ENCODE measurements at regions not wholly inside any gene's neighbourhood (a gene's known extent, or its start where the extent isn't known, plus 50 kb on each side); places are given as distances from the start of the nearest gene placed in this dataset.

DNA sequence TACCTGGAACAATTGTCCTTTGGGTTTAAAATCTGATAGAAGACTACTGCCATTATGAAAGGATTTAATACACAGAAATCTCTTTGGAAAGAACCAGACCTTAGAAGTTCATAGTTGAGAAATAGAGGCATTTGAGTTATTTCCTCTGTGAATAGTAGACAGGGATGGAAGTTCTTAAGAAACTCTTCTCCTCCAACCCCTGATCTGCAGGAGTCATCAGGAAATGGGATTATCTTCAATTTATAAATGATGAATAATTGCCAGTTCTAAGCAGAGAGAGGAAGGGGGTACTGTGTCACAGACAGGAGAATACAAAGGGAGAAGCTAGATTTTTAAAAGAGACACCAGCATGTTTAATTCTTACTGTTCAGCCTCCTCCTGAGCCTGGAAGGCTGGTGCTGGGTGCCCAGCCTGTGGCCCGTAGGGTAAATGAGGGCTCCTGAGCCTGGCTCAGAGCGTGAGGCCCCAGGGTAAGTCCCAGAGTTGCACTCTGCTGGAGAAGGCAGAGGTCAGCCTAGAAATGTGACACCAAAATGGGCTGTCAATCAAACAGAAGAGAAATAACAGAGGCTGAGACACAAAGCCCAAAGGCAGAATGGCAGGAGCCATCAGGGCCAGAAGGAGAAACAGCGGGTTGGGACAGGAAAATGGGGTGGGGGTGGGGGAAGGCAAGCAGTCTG, 58.2 kb upstream of the PKDCC start:
- DNase-seq (ENCODE audit: low read depth in 1 of 2, low spot score in 1 of 2) = no peak
- Histone ChIP-seq H3K27ac (replicated peaks) (no peak overlapping the region), H3K27me3 (ENCODE audit: insufficient read depth, poor library complexity, severe bottlenecking) (no peaks in the 10 kb centered on the region), H3K4me3 (replicated peaks; ENCODE audit: insufficient read depth, low read length) (no peak overlapping the region)
- TF ChIP-seq, protein P1, sequence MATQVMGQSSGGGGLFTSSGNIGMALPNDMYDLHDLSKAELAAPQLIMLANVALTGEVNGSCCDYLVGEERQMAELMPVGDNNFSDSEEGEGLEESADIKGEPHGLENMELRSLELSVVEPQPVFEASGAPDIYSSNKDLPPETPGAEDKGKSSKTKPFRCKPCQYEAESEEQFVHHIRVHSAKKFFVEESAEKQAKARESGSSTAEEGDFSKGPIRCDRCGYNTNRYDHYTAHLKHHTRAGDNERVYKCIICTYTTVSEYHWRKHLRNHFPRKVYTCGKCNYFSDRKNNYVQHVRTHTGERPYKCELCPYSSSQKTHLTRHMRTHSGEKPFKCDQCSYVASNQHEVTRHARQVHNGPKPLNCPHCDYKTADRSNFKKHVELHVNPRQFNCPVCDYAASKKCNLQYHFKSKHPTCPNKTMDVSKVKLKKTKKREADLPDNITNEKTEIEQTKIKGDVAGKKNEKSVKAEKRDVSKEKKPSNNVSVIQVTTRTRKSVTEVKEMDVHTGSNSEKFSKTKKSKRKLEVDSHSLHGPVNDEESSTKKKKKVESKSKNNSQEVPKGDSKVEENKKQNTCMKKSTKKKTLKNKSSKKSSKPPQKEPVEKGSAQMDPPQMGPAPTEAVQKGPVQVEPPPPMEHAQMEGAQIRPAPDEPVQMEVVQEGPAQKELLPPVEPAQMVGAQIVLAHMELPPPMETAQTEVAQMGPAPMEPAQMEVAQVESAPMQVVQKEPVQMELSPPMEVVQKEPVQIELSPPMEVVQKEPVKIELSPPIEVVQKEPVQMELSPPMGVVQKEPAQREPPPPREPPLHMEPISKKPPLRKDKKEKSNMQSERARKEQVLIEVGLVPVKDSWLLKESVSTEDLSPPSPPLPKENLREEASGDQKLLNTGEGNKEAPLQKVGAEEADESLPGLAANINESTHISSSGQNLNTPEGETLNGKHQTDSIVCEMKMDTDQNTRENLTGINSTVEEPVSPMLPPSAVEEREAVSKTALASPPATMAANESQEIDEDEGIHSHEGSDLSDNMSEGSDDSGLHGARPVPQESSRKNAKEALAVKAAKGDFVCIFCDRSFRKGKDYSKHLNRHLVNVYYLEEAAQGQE (IDR thresholded peaks at IDR 0.05; ENCODE audit: insufficient replicate concordance, low read depth) = no peak
- TF ChIP-seq SPI1 (IDR thresholded peaks at IDR 0.05; ENCODE audit: borderline replicate concordance, low read depth) (no peak), POLR2AphosphoS5 (IDR thresholded peaks at IDR 0.05; ENCODE audit: low read depth) (no peak), GABPA (IDR thresholded peaks at IDR 0.05; ENCODE audit: low read depth) (no peak)
- TF ChIP-seq, protein P2, sequence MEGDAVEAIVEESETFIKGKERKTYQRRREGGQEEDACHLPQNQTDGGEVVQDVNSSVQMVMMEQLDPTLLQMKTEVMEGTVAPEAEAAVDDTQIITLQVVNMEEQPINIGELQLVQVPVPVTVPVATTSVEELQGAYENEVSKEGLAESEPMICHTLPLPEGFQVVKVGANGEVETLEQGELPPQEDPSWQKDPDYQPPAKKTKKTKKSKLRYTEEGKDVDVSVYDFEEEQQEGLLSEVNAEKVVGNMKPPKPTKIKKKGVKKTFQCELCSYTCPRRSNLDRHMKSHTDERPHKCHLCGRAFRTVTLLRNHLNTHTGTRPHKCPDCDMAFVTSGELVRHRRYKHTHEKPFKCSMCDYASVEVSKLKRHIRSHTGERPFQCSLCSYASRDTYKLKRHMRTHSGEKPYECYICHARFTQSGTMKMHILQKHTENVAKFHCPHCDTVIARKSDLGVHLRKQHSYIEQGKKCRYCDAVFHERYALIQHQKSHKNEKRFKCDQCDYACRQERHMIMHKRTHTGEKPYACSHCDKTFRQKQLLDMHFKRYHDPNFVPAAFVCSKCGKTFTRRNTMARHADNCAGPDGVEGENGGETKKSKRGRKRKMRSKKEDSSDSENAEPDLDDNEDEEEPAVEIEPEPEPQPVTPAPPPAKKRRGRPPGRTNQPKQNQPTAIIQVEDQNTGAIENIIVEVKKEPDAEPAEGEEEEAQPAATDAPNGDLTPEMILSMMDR (IDR thresholded peaks at IDR 0.05; ENCODE audit: insufficient read depth, low read length) = no peak

DNA sequence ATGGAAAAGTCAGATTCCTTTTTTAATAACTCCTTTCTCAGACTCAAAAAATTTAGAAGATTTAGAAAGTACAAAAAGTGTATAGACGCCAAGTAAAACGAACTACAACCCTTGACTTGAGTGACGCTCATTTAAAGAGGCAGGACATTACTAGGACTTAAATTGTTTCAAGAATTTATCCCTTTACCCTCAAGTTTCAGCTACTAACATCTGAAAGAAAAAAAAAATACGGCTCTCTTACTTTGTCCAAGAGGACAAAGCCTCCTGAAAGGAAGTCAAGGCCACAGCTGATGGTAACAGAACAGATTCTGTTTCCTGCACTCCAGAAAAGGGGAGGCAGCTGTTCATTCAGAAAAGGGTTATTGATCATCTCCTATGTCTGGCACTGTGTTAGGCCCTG, 57.6 kb upstream of the PKDCC start:
- no peak for DNase-seq (ENCODE audit: low read depth in 1 of 2, low spot score in 1 of 2)
- H3K4me3 ChIP-seq (replicated peaks; ENCODE audit: insufficient read depth, low read length) = no peak overlapping the region
- no peaks in the 10 kb centered on the region for H3K27me3 ChIP-seq (ENCODE audit: insufficient read depth, poor library complexity, severe bottlenecking)
- TF ChIP-seq GABPA (IDR thresholded peaks at IDR 0.05; ENCODE audit: low read depth) (no peak), POLR2AphosphoS5 (IDR thresholded peaks at IDR 0.05; ENCODE audit: low read depth) (no peak), SPI1 (IDR thresholded peaks at IDR 0.05; ENCODE audit: borderline replicate concordance, low read depth) (no peak)
- TF ChIP-seq, protein P2 (IDR thresholded peaks at IDR 0.05; ENCODE audit: insufficient read depth, low read length) = no peak
- TF ChIP-seq, protein P1 (IDR thresholded peaks at IDR 0.05; ENCODE audit: insufficient replicate concordance, low read depth) = no peak
- no peak overlapping the region for H3K27ac ChIP-seq (replicated peaks)

DNA sequence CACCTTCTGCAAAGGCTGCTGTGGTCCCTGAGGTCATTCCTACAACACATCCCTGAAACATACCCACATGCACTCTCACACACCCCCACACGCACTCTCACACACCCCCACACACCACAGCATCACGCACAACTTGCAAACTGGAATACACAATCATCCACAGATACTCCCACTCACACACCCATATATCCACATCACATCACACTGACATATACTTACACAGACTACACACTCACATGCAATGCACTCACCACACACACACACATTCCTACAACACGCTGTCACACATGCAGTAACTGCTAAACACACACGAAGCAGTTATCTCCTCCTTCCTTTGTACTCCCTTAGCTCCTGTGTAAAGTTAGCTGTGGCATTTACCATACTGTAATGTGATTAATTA, 57.1 kb upstream of the PKDCC start:
- H3K4me3 ChIP-seq (replicated peaks; ENCODE audit: insufficient read depth, low read length) = no peak overlapping the region
- no peaks in the 10 kb centered on the region for H3K27me3 ChIP-seq (ENCODE audit: insufficient read depth, poor library complexity, severe bottlenecking)
- no peak for DNase-seq (ENCODE audit: low read depth in 1 of 2, low spot score in 1 of 2)
- TF ChIP-seq POLR2AphosphoS5 (IDR thresholded peaks at IDR 0.05; ENCODE audit: low read depth) (no peak), SPI1 (IDR thresholded peaks at IDR 0.05; ENCODE audit: borderline replicate concordance, low read depth) (no peak), GABPA (IDR thresholded peaks at IDR 0.05; ENCODE audit: low read depth) (no peak)
- TF ChIP-seq, protein P1 (IDR thresholded peaks at IDR 0.05; ENCODE audit: insufficient replicate concordance, low read depth) = no peak
- TF ChIP-seq, protein P2 (IDR thresholded peaks at IDR 0.05; ENCODE audit: insufficient read depth, low read length) = no peak
- H3K27ac ChIP-seq (replicated peaks) = no peak overlapping the region

All from HL-60 (cell line).